H9 (cell line): ENCODE measurements at regions not wholly inside any gene's neighbourhood (a gene's known extent, or its start where the extent isn't known, plus 50 kb on each side); places are given as distances from the start of the nearest gene placed in this dataset.
A peak's percentile ranks its signal among the peaks of the same experiment; 100 is the strongest.

Source experiments
- DNase-seq: peaks from one replicate; pipeline ENCODE4 v3.0.0-alpha.2; 2017
- H2AFZ ChIP-seq: one replicate; pipeline ENCODE4 v1.6.1; 2013; ENCODE audit warnings: mild to moderate bottlenecking, low read length, control low read depth, moderate library complexity
- H2AK5ac ChIP-seq: 2 replicates; pipeline ENCODE4 v1.6.1; 2013; ENCODE audit warnings: low read length, control low read depth, mixed read lengths; ENCODE audit not compliant: insufficient read length
- H2BK120ac ChIP-seq: one replicate; pipeline ENCODE4 v1.6.1; 2013; ENCODE audit warnings: low read depth, mild to moderate bottlenecking, low read length, control low read depth, inconsistent platforms; ENCODE audit not compliant: poor library complexity, severe bottlenecking
- H2BK12ac ChIP-seq: 2 replicates; pipeline ENCODE4 v1.6.1; 2013; ENCODE audit warnings: low read length, control low read depth, mixed read lengths, low read depth; ENCODE audit not compliant: insufficient read length
- H2BK15ac ChIP-seq: 2 replicates; pipeline ENCODE4 v1.6.1; 2013; ENCODE audit warnings: low read depth, low read length, control low read depth
- H2BK20ac ChIP-seq: one replicate; pipeline ENCODE4 v1.6.1; 2013; ENCODE audit warnings: low read depth, mild to moderate bottlenecking, low read length, control low read depth, inconsistent platforms; ENCODE audit not compliant: poor library complexity, severe bottlenecking
- H2BK5ac ChIP-seq: 2 replicates; pipeline ENCODE4 v1.6.1; 2013; ENCODE audit warnings: low read length, control low read depth, mixed read lengths; ENCODE audit not compliant: insufficient read length
- H3K14ac ChIP-seq: 2 replicates; pipeline ENCODE4 v1.6.1; 2013; ENCODE audit warnings: low read length, control low read depth; ENCODE audit not compliant: insufficient read depth
- H3K18ac ChIP-seq: 2 replicates; pipeline ENCODE4 v1.6.1; 2013; ENCODE audit warnings: low read depth, mild to moderate bottlenecking, mixed read lengths, low read length, control low read depth; ENCODE audit not compliant: insufficient read length
- H3K23ac ChIP-seq: 2 replicates; pipeline ENCODE4 v1.6.1; 2013; ENCODE audit warnings: low read length, control low read depth, mixed read lengths, low read depth; ENCODE audit not compliant: insufficient read length
- H3K23me2 ChIP-seq: 2 replicates; pipeline ENCODE4 v1.6.1; 2013; ENCODE audit warnings: low read depth, mild to moderate bottlenecking, mixed read lengths, low read length, control low read depth; ENCODE audit not compliant: insufficient read length, poor library complexity, severe bottlenecking
- H3K27ac ChIP-seq: 2 replicates; pipeline ENCODE4 v1.5.1; 2013; ENCODE audit warnings: low read length, control low read depth, mixed read lengths, low read depth; ENCODE audit not compliant: insufficient read length
- H3K27me3 ChIP-seq: 2 replicates; pipeline ENCODE4 v1.6.1; 2013; ENCODE audit warnings: low read length, control low read depth, inconsistent platforms; ENCODE audit not compliant: insufficient read depth
- H3K4ac ChIP-seq: 2 replicates; pipeline ENCODE4 v1.6.1; 2013; ENCODE audit warnings: low read depth, mild to moderate bottlenecking, control low read depth, inconsistent platforms, low read length, moderate library complexity
- H3K4me1 ChIP-seq: 2 replicates; pipeline ENCODE4 v1.6.1; 2013; ENCODE audit warnings: low read length, control low read depth, inconsistent platforms; ENCODE audit not compliant: insufficient read depth
- H3K4me2 ChIP-seq: 2 replicates; pipeline ENCODE4 v1.6.1; 2013; ENCODE audit warnings: low read length, control low read depth, mixed read lengths; ENCODE audit not compliant: insufficient read length, insufficient read depth
- H3K56ac ChIP-seq: 2 replicates; pipeline ENCODE4 v1.6.1; 2013; ENCODE audit warnings: low read depth, mild to moderate bottlenecking, mixed read lengths, low read length, control low read depth; ENCODE audit not compliant: insufficient read length
- H3K79me1 ChIP-seq: 2 replicates; pipeline ENCODE4 v1.6.1; 2013; ENCODE audit warnings: low read depth, mild to moderate bottlenecking, moderate library complexity, low read length, control low read depth, inconsistent platforms; ENCODE audit not compliant: insufficient read depth, poor library complexity, severe bottlenecking
- H3K79me2 ChIP-seq: 2 replicates; pipeline ENCODE4 v1.6.1; 2013; ENCODE audit warnings: low read length, control low read depth, inconsistent platforms; ENCODE audit not compliant: insufficient read depth
- H3K9ac ChIP-seq: 2 replicates; pipeline ENCODE4 v1.6.1; 2013; ENCODE audit warnings: low read length, control low read depth, mixed read lengths; ENCODE audit not compliant: insufficient read length; ENCODE audit errors: extremely low read depth
- H3K9me3 ChIP-seq: one replicate; pipeline ENCODE4 v1.6.1; 2013; ENCODE audit warnings: low read depth, low read length, inconsistent platforms; ENCODE audit not compliant: control insufficient read depth
- H3T11ph ChIP-seq: one replicate; pipeline ENCODE4 v1.6.1; 2013; ENCODE audit warnings: mild to moderate bottlenecking, low read length, control low read depth, inconsistent platforms
- H4K20me1 ChIP-seq: one replicate; pipeline ENCODE4 v1.6.1; 2013; ENCODE audit not compliant: control insufficient read depth, insufficient read length, insufficient read depth
- H4K5ac ChIP-seq: 2 replicates; pipeline ENCODE4 v1.6.1; 2013; ENCODE audit warnings: low read depth, mild to moderate bottlenecking, mixed read lengths, low read length, control low read depth; ENCODE audit not compliant: insufficient read length
- H4K8ac ChIP-seq: replicated peaks from 2 replicates; pipeline ENCODE4 v1.6.1; 2013; ENCODE audit warnings: low read length, control low read depth, mixed read lengths, low read depth; ENCODE audit not compliant: insufficient read length
- H4K91ac ChIP-seq: 2 replicates; pipeline ENCODE4 v1.6.1; 2013; ENCODE audit warnings: low read depth, mild to moderate bottlenecking, moderate library complexity, mixed read lengths, low read length, control low read depth; ENCODE audit not compliant: insufficient read length
- H3K27ac Mint-ChIP-seq, 3 experiments: 2 replicates in 2 of 3; 3 replicates in 1 of 3; pipeline ENCODE4 v1.8.0; 2020 to 2021; ENCODE audit warnings: mixed read lengths in 3 of 3, mild to moderate bottlenecking in 1 of 3, moderate library complexity in 1 of 3
- H3K27me3 Mint-ChIP-seq: 2 replicates; pipeline ENCODE4 v1.8.0; 2021; ENCODE audit warnings: low read depth, mild to moderate bottlenecking, moderate library complexity, mixed read lengths
- H3K36me3 Mint-ChIP-seq, 3 experiments: 2 replicates in 2 of 3; 3 replicates in 1 of 3; pipeline ENCODE4 v1.8.0; 2020 to 2021; ENCODE audit warnings: low read depth in 3 of 3, mixed read lengths in 3 of 3; ENCODE audit not compliant: insufficient read depth in 1 of 3
- H3K4me1 Mint-ChIP-seq, 2 experiments: 2 replicates each; pipeline ENCODE4 v1.8.0; 2020; ENCODE audit warnings: mixed read lengths in 2 of 2
- H3K4me3 Mint-ChIP-seq, 2 experiments: 2 replicates in 1 of 2; 3 replicates in 1 of 2; pipeline ENCODE4 v1.8.0; 2020 to 2021; ENCODE audit warnings: mild to moderate bottlenecking in 2 of 2, mixed read lengths in 2 of 2, moderate library complexity in 1 of 2
- H3K9me3 Mint-ChIP-seq, 2 experiments: 2 replicates in 1 of 2; 3 replicates in 1 of 2; pipeline ENCODE4 v1.8.0; 2020; ENCODE audit warnings: mild to moderate bottlenecking in 2 of 2, mixed read lengths in 2 of 2, moderate library complexity in 1 of 2
- WGBS: extraction: QIAGEN DNeasy Blood & Tissue Kit; methylation state at CpG from one replicate; pipeline ENCODE4 v1.1.7; 2013; ENCODE audit warnings: missing lambda C conversion rate, low lambda C conversion rate, mixed read lengths; ENCODE audit not compliant: insufficient read length; ENCODE audit errors: extremely low coverage; 5-methylcytosine and 5-hydroxymethylcytosine counted together
- TF ChIP-seq, protein P1 (sequence below): fragments of 200-600 bp; sonication (generic); conservative IDR thresholded peaks from 3 replicates; pipeline ENCODE4 v1.8.0; 2021; ENCODE audit warnings: antibody characterized with exemption, mild to moderate bottlenecking

DNA sequence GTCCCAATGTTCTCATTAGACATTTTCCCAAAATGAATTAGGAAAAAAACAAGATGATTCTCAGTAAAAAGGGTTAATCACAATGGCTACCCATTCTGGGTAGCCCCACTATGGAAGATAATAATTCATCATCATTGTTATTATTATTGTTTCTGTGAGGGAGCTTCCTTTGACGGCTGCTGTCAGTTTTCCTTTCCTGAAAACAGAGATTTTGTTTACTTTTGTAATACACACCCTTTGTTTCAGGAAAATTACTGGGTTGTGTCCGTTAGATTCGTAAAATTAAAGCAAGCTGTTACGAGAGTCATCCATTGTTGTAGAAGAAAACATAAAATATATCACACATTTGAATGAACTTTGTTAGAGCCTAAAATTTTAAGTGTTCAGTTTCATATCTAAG, 192.9 kb upstream of the ANKRD50 start:
- TF ChIP-seq, protein P1, sequence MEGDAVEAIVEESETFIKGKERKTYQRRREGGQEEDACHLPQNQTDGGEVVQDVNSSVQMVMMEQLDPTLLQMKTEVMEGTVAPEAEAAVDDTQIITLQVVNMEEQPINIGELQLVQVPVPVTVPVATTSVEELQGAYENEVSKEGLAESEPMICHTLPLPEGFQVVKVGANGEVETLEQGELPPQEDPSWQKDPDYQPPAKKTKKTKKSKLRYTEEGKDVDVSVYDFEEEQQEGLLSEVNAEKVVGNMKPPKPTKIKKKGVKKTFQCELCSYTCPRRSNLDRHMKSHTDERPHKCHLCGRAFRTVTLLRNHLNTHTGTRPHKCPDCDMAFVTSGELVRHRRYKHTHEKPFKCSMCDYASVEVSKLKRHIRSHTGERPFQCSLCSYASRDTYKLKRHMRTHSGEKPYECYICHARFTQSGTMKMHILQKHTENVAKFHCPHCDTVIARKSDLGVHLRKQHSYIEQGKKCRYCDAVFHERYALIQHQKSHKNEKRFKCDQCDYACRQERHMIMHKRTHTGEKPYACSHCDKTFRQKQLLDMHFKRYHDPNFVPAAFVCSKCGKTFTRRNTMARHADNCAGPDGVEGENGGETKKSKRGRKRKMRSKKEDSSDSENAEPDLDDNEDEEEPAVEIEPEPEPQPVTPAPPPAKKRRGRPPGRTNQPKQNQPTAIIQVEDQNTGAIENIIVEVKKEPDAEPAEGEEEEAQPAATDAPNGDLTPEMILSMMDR: no peak
- no peak overlapping the region for H4K91ac ChIP-seq
- no peak overlapping the region for H2BK15ac ChIP-seq
- H4K5ac ChIP-seq: no peak overlapping the region
- H3K18ac ChIP-seq: no peak overlapping the region
- Mint-ChIP-seq H3K4me3 (no peak overlapping the region), H3K36me3 (peaks cover 0 to 4% (median 0%) of the 10 kb centered on the region in 3 experiments; a peak in 2 of 7 replicates), H3K27me3 (no peaks in the 10 kb centered on the region), H3K4me1 (peaks cover 14 to 20% of the 10 kb centered on the region in 2 experiments), H3K27ac (0 out of 7 replicates have a peak overlapping the region, but pooled peaks of 1 of the 3 experiments have one; percentile 19), H3K9me3 (peaks cover 0 to 2% of the 10 kb centered on the region in 2 experiments; a peak in 1 of 5 replicates)
- no peaks in the 10 kb centered on the region for H4K20me1 ChIP-seq
- no peak overlapping the region for H2AK5ac ChIP-seq
- no peak overlapping the region for H3K9ac ChIP-seq
- no peak for DNase-seq
- no peak overlapping the region for H3K4ac ChIP-seq
- no peak overlapping the region for H3K27ac ChIP-seq
- no peaks in the 10 kb centered on the region for H3K79me2 ChIP-seq
- no peaks in the 10 kb centered on the region for H3K27me3 ChIP-seq
- H4K8ac ChIP-seq: no peak overlapping the region
- WGBS: no CpG with 5 or more reads among the region's 4 CpGs
- no peak overlapping the region for H3K14ac ChIP-seq
- H2BK5ac ChIP-seq: no peak overlapping the region
- H3K4me2 ChIP-seq: no peak overlapping the region
- no peak overlapping the region for H3K23ac ChIP-seq
- no peaks in the 10 kb centered on the region for H3K23me2 ChIP-seq
- H3K9me3 ChIP-seq: no peaks in the 10 kb centered on the region
- no peaks in the 10 kb centered on the region; the same call in 1 of the 2 replicates for H3K4me1 ChIP-seq
- no peak overlapping the region for H3T11ph ChIP-seq
- no peak overlapping the region for H3K56ac ChIP-seq
- no peak overlapping the region for H2BK20ac ChIP-seq
- no peak overlapping the region for H2BK12ac ChIP-seq
- H2AFZ ChIP-seq: no peak overlapping the region
- H3K79me1 ChIP-seq: no peaks in the 10 kb centered on the region
- no peak overlapping the region for H2BK120ac ChIP-seq
